Pons (tissue), 1 donor: ENCODE measurements at regions not wholly inside any gene's neighbourhood (a gene's known extent, or its start where the extent isn't known, plus 50 kb on each side); places are given as distances from the start of the nearest gene placed in this dataset.

Source experiments
- DNase-seq: peaks from one replicate; pipeline ENCODE4 v3.0.0-alpha.2; 2016; ENCODE audit warnings: low spot score

- no peak for DNase-seq
Observed at GRCh38 chr1:59124166-59124565, 172.7 kb upstream of the FGGY start.

- no peak for DNase-seq
Observed at GRCh38 chr1:59125154-59125553, 171.7 kb upstream of the FGGY start.

- no peak for DNase-seq
Observed at GRCh38 chr1:59125676-59126320, 171.1 kb upstream of the FGGY start.

- no peak for DNase-seq
Observed at GRCh38 chr1:59126366-59126765, 170.5 kb upstream of the FGGY start.

- DNase-seq, result no peak
Observed at GRCh38 chr1:59128239-59128736, 168.6 kb upstream of the FGGY start.

GRCh38 chr1:59128784-59129227, 168.1 kb upstream of the FGGY start:
- DNase-seq, result no peak

GRCh38 chr1:59132295-59132694, 164.6 kb upstream of the FGGY start:
- no peak for DNase-seq

- DNase-seq, result no peak
Observed at GRCh38 chr1:59133997-59134396, 162.9 kb upstream of the FGGY start.

GRCh38 chr1:59135761-59136255, 161.1 kb upstream of the FGGY start:
- DNase-seq, result no peak

GRCh38 chr1:59136541-59137275, 160.2 kb upstream of the FGGY start:
- DNase-seq, result no peak

- no peak for DNase-seq
Observed at GRCh38 chr1:59137276-59137615, 159.6 kb upstream of the FGGY start.

- no peak for DNase-seq
Observed at GRCh38 chr1:59137968-59138367, 158.9 kb upstream of the FGGY start.

- DNase-seq, result peak; percentile 82
Observed at GRCh38 chr1:59138402-59138801, 158.5 kb upstream of the FGGY start.

GRCh38 chr1:59139396-59139795, 157.5 kb upstream of the FGGY start:
- DNase-seq, result no peak

- no peak for DNase-seq
Observed at GRCh38 chr1:59141267-59141863, 155.5 kb upstream of the FGGY start.

- no peak for DNase-seq
Observed at GRCh38 chr1:59142311-59143132, 154.4 kb upstream of the FGGY start.

- peak; percentile 68 for DNase-seq
Observed at GRCh38 chr1:59143133-59143487, 153.8 kb upstream of the FGGY start.

GRCh38 chr1:59143811-59144210, 153.1 kb upstream of the FGGY start:
- DNase-seq, result no peak

GRCh38 chr1:59144959-59145358, 151.9 kb upstream of the FGGY start:
- no peak for DNase-seq

- DNase-seq, result no peak
Observed at GRCh38 chr1:59146056-59146455, 150.8 kb upstream of the FGGY start.

GRCh38 chr1:59146651-59147358, 150.1 kb upstream of the FGGY start:
- DNase-seq, result peak; percentile 31

- no peak for DNase-seq
Observed at GRCh38 chr1:59149435-59149834, 147.5 kb upstream of the FGGY start.
